ENCODE measurements at regions not wholly inside any gene's neighbourhood (a gene's known extent, or its start where the extent isn't known, plus 50 kb on each side); places are given as distances from the start of the nearest gene placed in this dataset.
"Not testable (repeated sequence)": the region's sequence is repeated elsewhere in the genome, so short reads cannot be mapped to it uniquely, and the experiment has no call there.

DNA sequence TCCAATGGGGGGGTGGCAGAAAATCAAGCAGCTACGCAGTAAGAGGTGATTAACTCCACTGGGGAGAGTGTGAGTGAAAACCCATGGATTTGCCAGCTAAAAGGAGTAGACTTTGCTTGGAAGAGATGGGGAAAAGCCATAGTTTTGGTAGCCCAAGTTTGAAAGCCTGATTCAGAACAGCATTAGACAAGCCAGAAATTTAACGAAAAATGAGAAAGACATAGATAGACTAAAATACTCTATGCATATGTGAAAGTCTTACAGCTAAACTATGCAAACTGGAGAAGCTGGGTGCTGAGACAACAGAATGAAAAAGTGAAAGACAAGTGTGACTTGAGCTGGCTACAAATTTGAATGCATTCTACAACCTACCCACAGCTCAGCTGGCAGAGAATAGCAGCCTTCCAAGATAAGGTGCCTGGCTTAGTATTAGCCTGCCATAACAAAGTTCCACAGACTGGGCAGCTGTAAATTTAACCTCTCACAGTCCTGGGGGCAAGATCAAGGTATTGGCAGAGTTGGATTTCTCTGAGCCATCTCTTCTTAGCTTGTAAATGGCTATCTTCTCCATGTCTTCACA is 156.6 kb downstream of the CDC14C start:
- Mint-ChIP-seq H3K27ac (no peak overlapping the region), H3K36me3 (ENCODE audit: low read depth) (no peaks in the 10 kb centered on the region), H3K27me3 (ENCODE audit: low read depth) (no peaks in the 10 kb centered on the region), H3K4me1 (ENCODE audit: low read depth) (no peaks in the 10 kb centered on the region), H3K9me3 (peaks cover 11% of the 10 kb centered on the region), H3K4me3 (ENCODE audit: low read depth) (no peak overlapping the region)
- intact Hi-C loops (cut with micrococcal nuclease), result no loop called here
- DNase-seq (ENCODE audit: low spot score), result no peak

DNA sequence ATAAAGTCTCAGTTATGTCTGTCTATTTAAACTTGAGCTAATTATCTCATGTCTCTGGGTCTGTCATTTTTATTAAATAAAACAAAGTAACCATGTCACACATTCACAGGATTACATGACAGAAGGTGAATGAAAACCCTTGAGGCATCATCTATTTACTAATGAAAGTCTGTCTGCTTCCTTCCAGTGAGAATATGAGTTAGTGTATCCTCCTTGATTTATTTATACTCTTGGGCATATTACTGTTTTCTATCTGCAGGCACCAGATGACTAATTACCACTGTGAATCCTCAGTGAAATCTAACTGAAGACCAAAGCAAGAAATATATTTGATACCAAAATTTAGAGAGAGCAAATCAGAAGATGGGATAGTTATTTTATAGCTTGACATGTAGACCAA is 163.7 kb downstream of the CDC14C start:
- Mint-ChIP-seq H3K36me3 (ENCODE audit: low read depth) (no peaks in the 10 kb centered on the region), H3K4me1 (ENCODE audit: low read depth) (no peaks in the 10 kb centered on the region), H3K27ac (no peak overlapping the region), H3K4me3 (ENCODE audit: low read depth) (no peak overlapping the region), H3K27me3 (ENCODE audit: low read depth) (no peaks in the 10 kb centered on the region), H3K9me3 (no peaks in the 10 kb centered on the region)
- intact Hi-C loops (cut with micrococcal nuclease), result no loop called here
- DNase-seq (ENCODE audit: low spot score), result no peak

DNA sequence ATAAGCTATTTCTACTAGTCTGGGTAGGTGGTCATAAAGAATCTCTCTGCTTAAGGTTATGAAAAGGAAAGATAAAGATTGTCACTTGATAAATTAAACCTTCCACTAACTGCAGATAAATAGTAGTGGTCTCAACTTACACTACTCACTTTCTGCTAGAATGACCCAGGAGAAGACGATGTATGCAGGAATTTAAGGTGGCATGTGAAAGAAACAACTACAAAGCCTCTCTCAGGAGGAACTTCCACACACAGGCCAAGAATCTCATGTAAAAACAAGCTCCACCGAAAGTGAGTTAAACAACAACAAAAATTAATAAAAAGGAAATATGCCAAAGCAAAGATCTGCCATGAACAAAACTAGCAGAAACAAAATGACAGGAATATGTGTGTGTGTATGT is 165.4 kb downstream of the CDC14C start:
- DNase-seq (ENCODE audit: low spot score), result no peak
- intact Hi-C loops (cut with micrococcal nuclease), result no loop called here
- Mint-ChIP-seq H3K4me3 (ENCODE audit: low read depth) (no peak overlapping the region), H3K27ac (no peak overlapping the region), H3K9me3 (no peaks in the 10 kb centered on the region), H3K27me3 (ENCODE audit: low read depth) (no peaks in the 10 kb centered on the region), H3K36me3 (ENCODE audit: low read depth) (no peaks in the 10 kb centered on the region), H3K4me1 (ENCODE audit: low read depth) (no peaks in the 10 kb centered on the region)

DNA sequence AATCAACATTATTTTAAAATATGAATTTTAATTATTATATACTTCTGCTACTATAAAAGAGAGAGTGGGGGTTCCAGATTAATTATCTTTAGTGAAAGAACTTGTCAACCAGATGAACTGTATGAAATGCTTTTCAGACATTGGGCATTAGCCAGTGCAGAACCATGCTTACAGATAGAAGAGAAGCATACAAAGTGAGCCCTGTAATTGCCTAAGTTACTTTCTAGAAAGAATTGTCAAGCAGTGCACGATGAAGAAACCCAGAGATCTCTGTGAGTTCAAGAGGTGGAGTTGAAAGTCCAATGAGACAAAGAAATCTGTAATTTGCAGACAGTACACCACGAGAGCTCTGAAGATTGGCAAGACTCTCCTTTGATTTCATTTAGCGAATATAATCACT is 166.7 kb downstream of the CDC14C start:
- Mint-ChIP-seq H3K4me1 (ENCODE audit: low read depth) (no peaks in the 10 kb centered on the region), H3K36me3 (ENCODE audit: low read depth) (no peaks in the 10 kb centered on the region), H3K27me3 (ENCODE audit: low read depth) (no peaks in the 10 kb centered on the region), H3K27ac (no peak overlapping the region), H3K9me3 (no peaks in the 10 kb centered on the region), H3K4me3 (ENCODE audit: low read depth) (no peak overlapping the region)
- no peak for DNase-seq (ENCODE audit: low spot score)
- intact Hi-C loops (cut with micrococcal nuclease), result no loop called here

DNA sequence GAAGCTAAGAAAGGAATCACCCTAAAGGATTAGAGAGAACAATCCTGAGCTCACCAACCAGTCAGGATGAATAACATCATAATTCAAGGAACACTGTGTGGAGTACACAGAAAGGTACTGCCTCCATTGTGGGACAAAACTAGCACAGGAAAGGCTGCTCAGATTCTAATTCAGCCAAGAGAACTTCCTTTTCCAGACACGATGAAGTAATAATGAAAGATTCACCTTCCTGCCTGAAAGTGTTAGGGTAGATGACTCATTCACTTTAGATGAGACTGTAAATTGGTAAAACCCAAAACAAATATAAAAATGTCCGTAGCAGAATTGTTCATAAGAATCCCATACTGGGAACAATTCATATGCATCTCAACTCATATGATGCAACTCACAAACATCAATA is 167.2 kb downstream of the CDC14C start:
- no peaks in the 10 kb centered on the region for H3K27me3 Mint-ChIP-seq (ENCODE audit: low read depth)

DNA sequence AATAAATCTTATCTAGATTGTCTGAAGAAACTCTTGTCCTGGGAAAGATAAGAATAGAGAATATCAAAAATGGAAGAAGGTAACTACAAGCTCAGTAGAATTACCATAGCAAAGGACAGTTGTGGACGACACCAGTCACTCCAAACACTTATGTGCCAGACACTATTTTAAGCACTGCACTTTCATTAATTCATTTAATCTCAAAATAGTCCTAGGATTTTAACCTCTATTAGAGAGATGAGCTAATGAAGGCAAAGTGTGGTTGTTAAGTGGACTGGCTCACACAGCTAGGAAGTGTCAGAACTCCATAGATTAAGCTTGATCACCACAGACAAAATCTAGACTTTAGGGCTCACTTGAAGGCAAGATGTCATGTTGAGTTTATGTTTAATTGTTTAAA is 168.9 kb downstream of the CDC14C start:
- Mint-ChIP-seq H3K27ac (no peak overlapping the region), H3K4me3 (ENCODE audit: low read depth) (no peak overlapping the region), H3K9me3 (no peaks in the 10 kb centered on the region), H3K36me3 (ENCODE audit: low read depth) (no peaks in the 10 kb centered on the region), H3K27me3 (ENCODE audit: low read depth) (no peaks in the 10 kb centered on the region), H3K4me1 (ENCODE audit: low read depth) (no peaks in the 10 kb centered on the region)
- no peak for DNase-seq (ENCODE audit: low spot score)
- intact Hi-C loops (cut with micrococcal nuclease), result no loop called here

More for the DNA sequence above, 167.2 kb downstream of the CDC14C start:
- DNase-seq (ENCODE audit: low spot score), result no peak
- Mint-ChIP-seq H3K27ac (no peak overlapping the region), H3K36me3 (ENCODE audit: low read depth) (no peaks in the 10 kb centered on the region), H3K4me1 (ENCODE audit: low read depth) (no peaks in the 10 kb centered on the region), H3K4me3 (ENCODE audit: low read depth) (no peak overlapping the region), H3K9me3 (no peaks in the 10 kb centered on the region)
- intact Hi-C loops (cut with micrococcal nuclease), result no loop called here

DNA sequence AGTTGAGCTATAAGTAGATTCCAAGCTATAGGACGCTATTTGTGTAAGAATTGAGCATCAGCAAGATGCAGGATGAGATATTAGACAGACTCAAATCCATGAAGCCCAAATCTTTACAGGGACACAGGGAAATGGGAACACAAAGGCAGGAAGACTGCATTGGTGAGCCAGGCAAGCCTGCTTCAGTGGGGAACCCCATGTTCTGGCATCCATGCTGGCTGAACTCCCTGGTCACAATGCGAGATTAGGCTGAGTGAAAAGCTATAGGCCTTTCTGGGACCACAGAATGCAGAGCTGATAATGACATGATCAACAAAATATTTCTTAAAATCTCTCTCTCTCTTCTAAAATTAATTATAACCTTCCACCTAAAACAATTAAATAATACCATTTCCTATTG is 170.5 kb downstream of the CDC14C start:
- no peaks in the 10 kb centered on the region for H3K27me3 Mint-ChIP-seq (ENCODE audit: low read depth)
- no peak for DNase-seq (ENCODE audit: low spot score)
- no peaks in the 10 kb centered on the region for H3K9me3 Mint-ChIP-seq
- intact Hi-C loops (cut with micrococcal nuclease), result no loop called here
- no peaks in the 10 kb centered on the region for H3K4me1 Mint-ChIP-seq (ENCODE audit: low read depth)
- no peaks in the 10 kb centered on the region for H3K36me3 Mint-ChIP-seq (ENCODE audit: low read depth)
- no peak overlapping the region for H3K27ac Mint-ChIP-seq
- no peak overlapping the region for H3K4me3 Mint-ChIP-seq (ENCODE audit: low read depth)

DNA sequence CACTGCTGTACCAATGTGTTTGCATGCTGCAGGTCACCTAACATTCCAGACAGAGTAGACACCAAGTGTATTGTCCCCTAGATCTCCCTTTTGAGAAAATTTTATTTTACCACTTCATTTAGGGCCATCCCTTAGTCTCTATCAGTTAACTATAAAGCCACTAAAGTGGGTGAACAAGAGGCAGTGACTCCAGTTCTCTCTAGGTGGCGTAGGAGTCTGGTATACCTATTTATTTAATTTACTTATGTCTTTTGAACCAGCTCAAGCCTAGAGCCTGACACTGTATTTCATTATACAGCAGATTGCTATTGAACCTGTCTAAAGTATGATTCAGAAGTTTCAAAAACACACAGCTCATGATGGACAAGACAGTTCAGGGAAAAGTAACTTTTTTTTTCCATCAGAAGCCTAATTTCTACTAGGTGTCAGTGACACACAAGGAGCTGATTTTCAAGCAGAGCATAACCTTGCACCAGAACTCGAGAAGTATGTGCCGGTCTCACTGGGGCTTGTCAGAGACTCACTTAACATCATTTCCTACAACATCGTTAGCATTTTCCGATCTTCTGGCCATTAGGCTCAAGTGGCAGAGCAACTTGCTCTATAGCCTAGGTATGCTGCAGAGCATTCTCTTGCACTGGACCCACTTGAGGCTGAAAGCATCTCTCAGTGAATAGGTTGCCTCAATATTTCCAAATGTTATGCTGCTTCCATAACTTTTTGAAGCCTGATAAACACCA is 175.4 kb downstream of the CDC14C start:
- Mint-ChIP-seq H3K4me1 (ENCODE audit: low read depth) (no peaks in the 10 kb centered on the region), H3K4me3 (ENCODE audit: low read depth) (no peak overlapping the region), H3K36me3 (ENCODE audit: low read depth) (no peaks in the 10 kb centered on the region), H3K27me3 (ENCODE audit: low read depth) (no peaks in the 10 kb centered on the region), H3K27ac (no peak overlapping the region), H3K9me3 (no peaks in the 10 kb centered on the region)
- no peak for DNase-seq (ENCODE audit: low spot score)
- intact Hi-C loops (cut with micrococcal nuclease), result no loop called here

DNA sequence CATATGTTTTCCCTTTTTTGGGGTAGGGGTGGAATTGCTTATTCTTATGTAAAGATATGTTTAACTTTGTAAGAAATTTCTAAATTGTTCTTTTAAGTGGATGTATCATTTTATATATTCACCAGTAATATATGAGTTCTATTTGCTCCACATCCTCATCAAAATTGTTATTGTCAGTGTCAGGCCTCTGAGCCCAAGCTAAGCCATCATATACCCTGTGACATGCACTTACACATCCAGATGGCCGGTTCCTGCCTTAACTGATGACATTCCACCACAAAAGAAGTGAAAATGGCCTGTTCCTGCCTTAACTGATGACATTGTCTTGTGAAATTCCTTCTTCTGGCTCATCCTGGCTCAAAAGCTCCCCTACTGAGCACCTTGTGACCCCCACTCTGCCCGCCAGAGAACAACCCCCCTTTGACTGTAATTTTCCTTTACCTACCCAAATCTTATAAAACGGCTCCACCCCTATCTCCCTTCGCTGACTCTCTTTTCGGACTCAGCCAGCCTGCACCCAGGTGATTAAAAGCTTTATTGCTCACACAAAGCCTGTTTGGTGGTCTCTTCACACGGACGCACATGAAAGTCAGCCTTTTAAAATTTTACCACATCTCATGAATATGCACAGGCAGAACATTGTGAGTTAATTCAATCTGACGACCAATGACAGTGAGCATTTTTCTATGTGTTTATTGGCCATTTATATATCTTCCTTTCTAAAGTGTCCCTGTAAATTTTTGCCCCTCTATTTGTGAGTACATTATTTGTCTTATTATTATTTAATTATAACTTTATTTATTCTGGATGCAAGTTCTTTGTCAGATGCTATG is 176.8 kb downstream of the CDC14C start:
- H3K9me3 Mint-ChIP-seq; H3K4me1 Mint-ChIP-seq (ENCODE audit: low read depth); H3K36me3 Mint-ChIP-seq (ENCODE audit: low read depth); H3K27ac Mint-ChIP-seq; DNase-seq (ENCODE audit: low spot score); H3K27me3 Mint-ChIP-seq (ENCODE audit: low read depth); H3K4me3 Mint-ChIP-seq (ENCODE audit: low read depth); intact Hi-C loops (cut with micrococcal nuclease): not testable (repeated sequence)

DNA sequence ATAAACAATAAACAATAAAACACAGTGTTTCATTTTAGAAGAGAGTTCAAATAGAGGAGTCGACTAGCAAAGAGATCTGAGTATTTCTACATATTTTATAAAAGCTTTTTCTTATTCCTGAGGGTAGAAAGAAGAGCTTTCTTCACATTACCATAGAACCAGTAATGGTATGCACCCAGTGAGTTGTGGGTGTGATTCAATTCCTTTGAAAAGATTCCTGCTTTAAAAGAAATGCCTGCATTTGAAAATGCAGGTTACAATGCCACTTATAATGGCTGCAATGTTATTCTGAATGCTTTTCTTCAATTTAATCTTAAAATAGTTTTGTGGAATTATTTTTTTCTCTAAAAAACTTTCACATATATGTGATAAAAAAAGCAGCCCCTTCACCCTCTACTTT is 178.1 kb downstream of the CDC14C start:
- H3K4me1 Mint-ChIP-seq (ENCODE audit: low read depth), result no peaks in the 10 kb centered on the region
- no peak overlapping the region for H3K27ac Mint-ChIP-seq
- no peak overlapping the region for H3K4me3 Mint-ChIP-seq (ENCODE audit: low read depth)
- H3K36me3 Mint-ChIP-seq (ENCODE audit: low read depth), result no peaks in the 10 kb centered on the region
- H3K27me3 Mint-ChIP-seq (ENCODE audit: low read depth), result no peaks in the 10 kb centered on the region
- intact Hi-C loops (cut with micrococcal nuclease), result no loop called here
- H3K9me3 Mint-ChIP-seq, result peaks cover 6% of the 10 kb centered on the region
- no peak for DNase-seq (ENCODE audit: low spot score)

DNA sequence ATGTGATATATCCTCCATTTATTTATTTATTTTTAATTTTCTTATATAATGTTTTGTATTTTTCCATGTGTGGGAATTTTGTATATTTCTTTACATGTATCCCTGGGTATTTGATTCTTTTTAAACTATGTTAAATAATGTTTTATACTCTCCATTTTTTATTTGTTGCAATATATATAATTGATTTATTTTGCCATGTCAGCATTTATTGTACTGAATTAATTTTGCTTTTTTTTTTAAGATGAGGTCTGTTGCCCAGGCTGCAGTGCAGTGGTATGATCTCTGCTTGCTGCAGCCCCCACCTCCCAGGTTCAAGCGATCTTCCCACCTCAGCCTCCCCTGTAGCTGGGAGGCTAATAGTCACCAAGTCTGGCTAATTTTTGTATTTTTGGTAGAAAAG is 187.4 kb downstream of the CDC14C start:
- Mint-ChIP-seq H3K9me3 (peaks cover 10% of the 10 kb centered on the region), H3K27ac (no peak overlapping the region), H3K4me3 (ENCODE audit: low read depth) (no peak overlapping the region), H3K4me1 (ENCODE audit: low read depth) (no peaks in the 10 kb centered on the region), H3K36me3 (ENCODE audit: low read depth) (no peaks in the 10 kb centered on the region), H3K27me3 (ENCODE audit: low read depth) (no peaks in the 10 kb centered on the region)
- intact Hi-C loops (cut with micrococcal nuclease), result no loop called here
- DNase-seq (ENCODE audit: low spot score), result no peak

DNA sequence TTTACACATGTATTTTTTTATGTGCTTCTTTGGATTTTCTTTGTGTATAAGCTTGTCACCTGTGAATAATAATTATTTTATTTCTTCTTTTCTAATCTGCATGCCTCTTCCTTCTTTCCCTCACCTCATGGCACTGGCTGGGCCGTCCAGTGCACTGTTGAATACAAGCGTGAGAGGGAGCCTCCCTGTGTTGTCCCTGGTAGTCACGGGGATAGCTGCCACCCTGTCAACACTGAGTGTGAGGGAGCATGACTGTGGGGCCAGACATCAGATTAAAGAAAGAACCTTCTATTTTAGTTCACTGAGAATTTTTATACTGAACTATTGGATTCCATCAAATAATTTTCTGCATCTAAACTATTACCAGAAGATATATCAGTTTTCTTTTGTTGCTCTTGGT is 187.9 kb downstream of the CDC14C start:
- intact Hi-C loops (cut with micrococcal nuclease), result no loop called here
- peaks cover 7% of the 10 kb centered on the region for H3K9me3 Mint-ChIP-seq
- no peak overlapping the region for H3K4me3 Mint-ChIP-seq (ENCODE audit: low read depth)
- no peaks in the 10 kb centered on the region for H3K4me1 Mint-ChIP-seq (ENCODE audit: low read depth)
- no peaks in the 10 kb centered on the region for H3K27me3 Mint-ChIP-seq (ENCODE audit: low read depth)
- no peaks in the 10 kb centered on the region for H3K36me3 Mint-ChIP-seq (ENCODE audit: low read depth)
- DNase-seq (ENCODE audit: low spot score), result no peak
- H3K27ac Mint-ChIP-seq, result no peak overlapping the region

DNA sequence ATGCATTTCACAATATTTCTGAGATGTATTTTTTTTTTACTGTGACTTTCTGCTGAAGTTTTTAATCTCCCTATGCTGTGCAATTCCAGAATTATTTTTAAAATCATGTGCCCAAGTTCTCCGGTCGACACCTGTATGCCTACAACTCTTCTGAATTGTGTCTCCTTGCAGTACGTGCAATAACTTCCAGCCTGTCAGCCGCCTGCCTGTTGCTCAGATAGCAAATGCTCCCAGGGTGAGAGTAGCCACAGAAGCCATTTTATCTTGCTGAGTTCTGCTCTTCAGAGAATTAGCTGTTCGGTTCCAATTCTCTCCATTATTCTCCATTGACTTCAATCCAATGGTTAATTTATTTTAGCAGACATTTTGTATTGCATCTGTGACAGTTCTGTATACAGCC is 188.3 kb downstream of the CDC14C start:
- Mint-ChIP-seq H3K36me3 (ENCODE audit: low read depth) (no peaks in the 10 kb centered on the region), H3K27me3 (ENCODE audit: low read depth) (no peaks in the 10 kb centered on the region), H3K27ac (no peak overlapping the region), H3K4me3 (ENCODE audit: low read depth) (no peak overlapping the region), H3K9me3 (peaks cover 8% of the 10 kb centered on the region), H3K4me1 (ENCODE audit: low read depth) (no peaks in the 10 kb centered on the region)
- DNase-seq (ENCODE audit: low spot score), result no peak
- intact Hi-C loops (cut with micrococcal nuclease), result no loop called here
